Endodermal cell (in vitro differentiated cells): ENCODE measurements at regions not wholly inside any gene's neighbourhood (a gene's known extent, or its start where the extent isn't known, plus 50 kb on each side); places are given as distances from the start of the nearest gene placed in this dataset.
"Not testable (repeated sequence)": the region's sequence is repeated elsewhere in the genome, so short reads cannot be mapped to it uniquely, and the experiment has no call there.

ENCODE experiments used
- DNase-seq: peaks from one replicate; pipeline ENCODE4 v3.0.0-alpha.2; 2017
- H3K27ac ChIP-seq: 2 replicates; pipeline ENCODE4 v1.5.1; 2013; ENCODE audit warnings: mild to moderate bottlenecking, low read depth, low read length, moderate library complexity
- H3K27me3 ChIP-seq: 2 replicates; pipeline ENCODE4 v1.6.1; 2013; ENCODE audit warnings: mild to moderate bottlenecking, low read length, moderate library complexity; ENCODE audit not compliant: insufficient read depth, control insufficient read depth, poor library complexity, severe bottlenecking
- H3K36me3 ChIP-seq: 2 replicates; pipeline ENCODE4 v1.7.0; 2013; ENCODE audit warnings: mild to moderate bottlenecking, low read length, moderate library complexity; ENCODE audit not compliant: control insufficient read depth, insufficient read depth
- H3K4me1 ChIP-seq: one replicate; pipeline ENCODE4 v1.7.0; 2013; ENCODE audit warnings: low read length; ENCODE audit not compliant: control insufficient read depth, insufficient read depth
- H3K4me3 ChIP-seq: 2 replicates; pipeline ENCODE4 v1.5.1; 2013; ENCODE audit warnings: mild to moderate bottlenecking, low read length, moderate library complexity
- H3K9ac ChIP-seq: 2 replicates; pipeline ENCODE4 v1.6.1; 2013; ENCODE audit warnings: mild to moderate bottlenecking, low read length, moderate library complexity; ENCODE audit not compliant: poor library complexity, severe bottlenecking; ENCODE audit errors: extremely low read depth
- H3K9me3 ChIP-seq: 2 replicates; pipeline ENCODE4 v1.6.1; 2013; ENCODE audit warnings: mild to moderate bottlenecking, low read length, moderate library complexity; ENCODE audit not compliant: control insufficient read depth
- H3K27ac Mint-ChIP-seq: 2 replicates; pipeline ENCODE4 v1.8.0; 2020; ENCODE audit warnings: mixed read lengths
- H3K27me3 Mint-ChIP-seq: 2 replicates; pipeline ENCODE4 v1.8.0; 2021; ENCODE audit warnings: mild to moderate bottlenecking, mixed read lengths; ENCODE audit not compliant: insufficient read depth
- H3K36me3 Mint-ChIP-seq: 2 replicates; pipeline ENCODE4 v1.8.0; 2020; ENCODE audit warnings: low read depth, mixed read lengths
- H3K4me1 Mint-ChIP-seq: 2 replicates; pipeline ENCODE4 v1.8.0; 2020; ENCODE audit warnings: mixed read lengths
- H3K4me3 Mint-ChIP-seq: 2 replicates; pipeline ENCODE4 v1.8.0; 2020; ENCODE audit warnings: mild to moderate bottlenecking, moderate library complexity, mixed read lengths
- H3K9me3 Mint-ChIP-seq: 2 replicates; pipeline ENCODE4 v1.8.0; 2020; ENCODE audit warnings: mild to moderate bottlenecking, mixed read lengths
- WGBS, 2 experiments: methylation state at CpG; one replicate each; pipeline versions ENCODE4 v1.1.5 to v1.1.7; 2013; ENCODE audit warnings: missing lambda C conversion rate in 2 of 2, mixed read lengths in 1 of 2; ENCODE audit not compliant: insufficient coverage in 1 of 2, insufficient read length in 1 of 2; 5-methylcytosine and 5-hydroxymethylcytosine counted together

DNA sequence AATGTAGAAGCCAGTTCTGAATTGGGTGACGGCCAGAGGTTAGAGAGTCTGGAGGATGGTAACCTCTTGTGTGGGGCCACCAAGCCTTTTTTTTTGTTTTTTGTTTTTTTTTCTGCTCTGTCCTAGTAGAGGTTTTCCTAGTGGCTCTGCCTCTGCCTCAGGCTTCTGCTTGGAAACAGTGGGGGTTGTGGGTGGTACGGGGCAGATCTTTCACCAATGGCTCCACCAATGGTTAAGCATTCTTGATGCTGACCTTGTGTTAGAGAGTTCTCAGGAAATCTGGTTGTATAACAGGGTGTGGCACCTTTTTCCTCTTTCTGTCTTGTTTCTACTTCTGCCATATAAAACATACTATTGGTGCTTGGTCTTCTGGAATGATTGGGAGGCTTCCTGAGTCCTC, 836.0 kb downstream of the FOXD4L5 start:
- not testable (repeated sequence) for H3K9me3 ChIP-seq, H3K4me1 Mint-ChIP-seq, DNase-seq, H3K9ac ChIP-seq, H3K27ac Mint-ChIP-seq, H3K27me3 ChIP-seq, H3K27ac ChIP-seq, H3K36me3 Mint-ChIP-seq, H3K36me3 ChIP-seq, H3K4me1 ChIP-seq, H3K9me3 Mint-ChIP-seq, H3K4me3 ChIP-seq, H3K4me3 Mint-ChIP-seq
- H3K27me3 Mint-ChIP-seq, result peaks cover 23% of the 10 kb centered on the region
- WGBS, 2 experiments, result 100% methylated on average over 1 of the region's 2 CpGs; no CpG with 5 or more reads in 1 of the 2 experiments

DNA sequence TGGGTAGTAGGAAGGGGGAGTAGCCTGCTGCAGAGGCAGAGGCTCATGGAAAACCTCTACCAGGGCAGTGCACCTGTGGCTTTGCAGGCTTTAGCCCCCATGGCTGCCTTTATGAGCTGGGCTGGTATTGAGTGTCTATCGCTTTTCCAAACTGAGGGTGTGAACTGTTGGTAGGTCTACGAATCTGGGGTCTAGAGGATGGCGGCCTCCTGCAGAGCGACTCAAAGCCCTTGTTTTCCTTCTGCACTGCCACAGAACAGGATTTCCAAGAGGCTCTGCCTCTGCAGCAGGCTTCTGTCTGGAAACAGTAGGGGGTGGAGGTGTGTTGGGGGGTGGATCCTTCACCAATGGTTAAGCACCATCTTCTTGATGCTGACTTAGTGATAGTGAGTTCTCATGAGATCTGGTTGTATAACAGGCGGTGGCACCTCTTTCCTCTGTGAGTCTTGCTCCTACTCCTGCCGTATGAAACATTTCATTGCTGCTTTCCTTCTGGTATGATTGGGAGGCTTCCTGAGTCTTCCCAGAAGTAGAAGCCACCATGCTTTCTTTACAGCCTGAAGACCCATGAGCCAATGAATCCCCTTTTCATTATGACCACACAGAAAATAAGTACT, 840.0 kb downstream of the FOXD4L5 start:
- not testable (repeated sequence) for H3K4me3 Mint-ChIP-seq, H3K9ac ChIP-seq, H3K4me1 Mint-ChIP-seq, H3K36me3 ChIP-seq, H3K4me3 ChIP-seq, H3K36me3 Mint-ChIP-seq, H3K9me3 Mint-ChIP-seq, H3K27ac Mint-ChIP-seq, H3K27me3 ChIP-seq, H3K27ac ChIP-seq, H3K4me1 ChIP-seq, H3K9me3 ChIP-seq
- H3K27me3 Mint-ChIP-seq, result peaks cover 13% of the 10 kb centered on the region
- WGBS, 2 experiments, result 95% methylated on average over 3 of the region's 6 CpGs; no CpG with 5 or more reads in 1 of the 2 experiments
- peak; percentile 36 for DNase-seq

- not testable (repeated sequence) for H3K36me3 ChIP-seq, H3K4me1 Mint-ChIP-seq, H3K4me3 Mint-ChIP-seq, H3K27ac Mint-ChIP-seq, H3K4me3 ChIP-seq, H3K9ac ChIP-seq, H3K36me3 Mint-ChIP-seq, H3K9me3 Mint-ChIP-seq, H3K4me1 ChIP-seq, H3K9me3 ChIP-seq, H3K27ac ChIP-seq, H3K27me3 ChIP-seq, DNase-seq
- peaks cover 17% of the 10 kb centered on the region for H3K27me3 Mint-ChIP-seq
- WGBS, 2 experiments, result no CpG with 5 or more reads among the region's 2 CpGs
These were observed 845.3 kb downstream of the FOXD4L5 start for GRCh38 chr9:64439747-64440146.
